Fibroblast of lung (primary cell): ENCODE measurements at regions not wholly inside any gene's neighbourhood (a gene's known extent, or its start where the extent isn't known, plus 50 kb on each side); places are given as distances from the start of the nearest gene placed in this dataset.

Source experiments
- DNase-seq, 2 donors: peaks; one replicate each; pipeline versions ENCODE4 v3.0.0 to v3.0.0-alpha.2; 2010; ENCODE audit warnings: low read depth in 2 of 2
- H2AFZ ChIP-seq: 2 replicates; pipeline ENCODE4 v1.5.1; 2012; ENCODE audit warnings: low read length, control low read depth, inconsistent platforms
- H3K27ac ChIP-seq: 2 replicates; pipeline ENCODE4 v1.5.1; 2011; ENCODE audit warnings: low read length, control low read depth; ENCODE audit not compliant: insufficient read depth
- H3K27me3 ChIP-seq: 2 replicates; pipeline ENCODE4 v1.5.1; 2011; ENCODE audit warnings: mild to moderate bottlenecking, low read length; ENCODE audit not compliant: control insufficient read depth, insufficient read depth
- H3K36me3 ChIP-seq: 2 replicates; pipeline ENCODE4 v1.5.1; 2011; ENCODE audit warnings: low read length; ENCODE audit not compliant: control insufficient read depth, insufficient read depth
- H3K4me1 ChIP-seq: 2 replicates; pipeline ENCODE4 v1.5.1; 2011; ENCODE audit warnings: low read length; ENCODE audit not compliant: control insufficient read depth, insufficient read depth; ENCODE audit errors: extremely low read depth
- H3K4me2 ChIP-seq: 2 replicates; pipeline ENCODE4 v1.5.1; 2011; ENCODE audit warnings: low read length, control low read depth; ENCODE audit not compliant: insufficient read depth; ENCODE audit errors: extremely low read depth
- H3K4me3 ChIP-seq, 4 experiments: fragments of 200-600 bp in 1 of 4; sonication (generic) in 1 of 4; replicated peaks in 1 of 4; 2 replicates each; pipeline ENCODE4 v1.5.1; 2011 to 2016; ENCODE audit warnings: low read length in 4 of 4, low read depth in 3 of 4, mild to moderate bottlenecking in 3 of 4, control low read depth in 2 of 4, inconsistent platforms in 1 of 4, mixed read lengths in 1 of 4; ENCODE audit not compliant: insufficient read depth in 1 of 4; ENCODE audit errors: control extremely low read depth in 1 of 4
- H3K79me2 ChIP-seq: 2 replicates; pipeline ENCODE4 v1.5.1; 2012; ENCODE audit warnings: mild to moderate bottlenecking, low read length, inconsistent platforms; ENCODE audit not compliant: control insufficient read depth, insufficient read depth
- H3K9ac ChIP-seq: 2 replicates; pipeline ENCODE4 v1.5.1; 2011; ENCODE audit warnings: mild to moderate bottlenecking, low read length, control low read depth; ENCODE audit not compliant: insufficient read depth
- H3K9me3 ChIP-seq: 2 replicates; pipeline ENCODE4 v1.5.1; 2012; ENCODE audit warnings: low read depth, low read length; ENCODE audit not compliant: control insufficient read depth, insufficient read depth
- H4K20me1 ChIP-seq: 2 replicates; pipeline ENCODE4 v1.5.1; 2011; ENCODE audit warnings: low read length; ENCODE audit not compliant: control insufficient read depth, insufficient read depth; ENCODE audit errors: extremely low read depth
- EZH2 ChIP-seq: IDR thresholded peaks from 2 replicates; pipeline ENCODE4 v1.5.1; 2012; ENCODE audit warnings: low read length, control low read depth, mild to moderate bottlenecking; ENCODE audit errors: missing control alignments
- TF ChIP-seq, protein P1 (sequence below), 2 donors: IDR thresholded peaks in 1 of 2; conservative IDR thresholded peaks in 1 of 2; 1 replicate in 1 of 2; 2 replicates in 1 of 2; pipeline ENCODE4 v1.5.1; 2011 to 2012; ENCODE audit warnings: low read length in 2 of 2, control low read depth in 1 of 2, inconsistent platforms in 1 of 2, low read depth in 1 of 2, mild to moderate bottlenecking in 1 of 2

DNA sequence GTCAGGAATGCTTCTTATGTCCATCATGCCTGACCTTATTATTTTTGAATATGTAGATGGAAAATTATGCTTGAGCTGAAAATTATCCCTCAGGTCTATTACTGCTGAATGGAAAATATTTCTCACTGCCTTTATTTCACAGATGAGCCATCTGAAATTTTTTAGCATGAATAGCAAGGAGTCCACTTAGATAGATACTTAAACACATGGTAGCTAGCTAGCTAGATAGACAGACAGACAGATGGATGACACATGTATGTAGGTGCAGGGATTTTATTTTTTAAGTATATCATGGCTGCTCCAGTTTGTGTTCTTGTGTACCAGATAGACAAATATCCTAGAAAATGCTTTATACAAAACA is 645.0 kb downstream of the MMUT start:
- Histone ChIP-seq H3K36me3 (no peaks in the 10 kb centered on the region), H3K27me3 (no peaks in the 10 kb centered on the region), H3K9me3 (no peaks in the 10 kb centered on the region), H3K4me2 (peak overlapping the region; percentile 13), H2AFZ (peak overlapping the region; percentile 43), H3K79me2 (no peaks in the 10 kb centered on the region), H3K9ac (no peak overlapping the region), H3K4me1 (no peaks in the 10 kb centered on the region), H4K20me1 (no peaks in the 10 kb centered on the region), H3K27ac (no peak overlapping the region), H3K4me3 (no peak overlapping the region)
- TF ChIP-seq, protein P1, sequence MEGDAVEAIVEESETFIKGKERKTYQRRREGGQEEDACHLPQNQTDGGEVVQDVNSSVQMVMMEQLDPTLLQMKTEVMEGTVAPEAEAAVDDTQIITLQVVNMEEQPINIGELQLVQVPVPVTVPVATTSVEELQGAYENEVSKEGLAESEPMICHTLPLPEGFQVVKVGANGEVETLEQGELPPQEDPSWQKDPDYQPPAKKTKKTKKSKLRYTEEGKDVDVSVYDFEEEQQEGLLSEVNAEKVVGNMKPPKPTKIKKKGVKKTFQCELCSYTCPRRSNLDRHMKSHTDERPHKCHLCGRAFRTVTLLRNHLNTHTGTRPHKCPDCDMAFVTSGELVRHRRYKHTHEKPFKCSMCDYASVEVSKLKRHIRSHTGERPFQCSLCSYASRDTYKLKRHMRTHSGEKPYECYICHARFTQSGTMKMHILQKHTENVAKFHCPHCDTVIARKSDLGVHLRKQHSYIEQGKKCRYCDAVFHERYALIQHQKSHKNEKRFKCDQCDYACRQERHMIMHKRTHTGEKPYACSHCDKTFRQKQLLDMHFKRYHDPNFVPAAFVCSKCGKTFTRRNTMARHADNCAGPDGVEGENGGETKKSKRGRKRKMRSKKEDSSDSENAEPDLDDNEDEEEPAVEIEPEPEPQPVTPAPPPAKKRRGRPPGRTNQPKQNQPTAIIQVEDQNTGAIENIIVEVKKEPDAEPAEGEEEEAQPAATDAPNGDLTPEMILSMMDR (conservative IDR thresholded peaks at IDR 0.05 in 1 of 2, IDR thresholded peaks at IDR 0.05 in 1 of 2; ENCODE audit: low read depth in 1 of 2, low read length in 2 of 2), result no peak
- TF ChIP-seq EZH2, result no peak
- DNase-seq, result no peak

DNA sequence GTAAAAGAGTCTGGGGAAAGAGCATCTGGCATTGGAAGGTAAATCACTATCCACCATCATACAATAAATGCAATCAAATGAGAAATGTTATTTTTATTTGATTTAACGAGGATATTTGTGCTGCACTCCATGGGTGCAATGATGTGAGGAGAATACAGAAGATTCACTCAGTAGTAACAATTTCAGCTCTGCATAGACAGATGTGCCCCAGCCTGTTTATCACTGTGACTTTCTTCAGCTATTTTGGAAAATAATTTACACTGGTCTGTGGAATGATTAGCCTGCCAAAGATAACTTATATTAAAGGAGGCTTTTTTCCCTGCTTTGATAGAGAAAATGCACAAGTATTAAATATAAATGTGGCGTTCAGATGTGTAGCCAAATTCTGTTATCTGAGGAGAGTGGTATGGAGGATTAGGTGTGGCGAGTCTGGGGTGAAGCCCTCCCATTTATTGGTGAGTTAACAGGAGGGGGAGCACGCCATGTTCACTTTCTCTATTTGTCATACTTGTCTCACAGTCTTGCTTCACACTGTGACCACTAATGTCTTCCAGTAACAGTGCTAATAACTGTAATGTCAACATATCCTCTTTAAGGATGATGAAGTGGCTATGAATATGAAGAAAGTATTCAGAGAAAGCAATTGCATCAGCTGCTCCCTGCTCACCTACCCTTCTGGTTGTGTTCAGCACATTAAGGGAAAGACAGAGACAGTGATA is 645.6 kb downstream of the MMUT start:
- peak; percentile 33 to 67 for DNase-seq
- Histone ChIP-seq H3K79me2 (no peaks in the 10 kb centered on the region), H3K9ac (no peak overlapping the region), H3K4me2 (peak overlapping the region; percentile 13), H3K27me3 (no peaks in the 10 kb centered on the region), H3K36me3 (no peaks in the 10 kb centered on the region), H3K4me3 (no peak overlapping the region), H3K9me3 (no peaks in the 10 kb centered on the region), H3K4me1 (no peaks in the 10 kb centered on the region), H2AFZ (peak overlapping the region; percentile 43), H4K20me1 (no peaks in the 10 kb centered on the region), H3K27ac (no peak overlapping the region)
- TF ChIP-seq, protein P1 (conservative IDR thresholded peaks at IDR 0.05 in 1 of 2, IDR thresholded peaks at IDR 0.05 in 1 of 2; ENCODE audit: low read depth in 1 of 2, low read length in 2 of 2), result no peak
- TF ChIP-seq EZH2, result no peak

DNA sequence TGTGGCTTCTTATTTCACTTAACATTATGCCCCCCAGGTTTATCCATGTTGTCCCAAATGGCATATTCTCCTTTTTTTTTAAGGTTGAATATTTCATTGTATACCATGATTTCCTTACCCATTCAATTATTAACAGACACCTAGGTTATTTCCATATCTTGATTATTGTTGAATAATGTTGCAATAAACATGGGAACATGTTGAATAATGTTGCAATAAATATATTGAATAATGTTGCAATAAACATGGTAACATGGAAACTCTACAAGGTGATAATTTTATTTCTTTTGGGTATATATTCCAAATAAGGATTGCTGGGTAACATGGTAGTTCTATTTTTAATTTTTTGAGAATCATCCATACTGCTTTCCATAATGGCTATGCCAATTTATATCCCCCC is 648.1 kb downstream of the MMUT start:
- no peak for DNase-seq
- no peaks in the 10 kb centered on the region for H4K20me1 ChIP-seq
- no peak overlapping the region for H2AFZ ChIP-seq
- no peaks in the 10 kb centered on the region for H3K79me2 ChIP-seq
- no peak overlapping the region for H3K27ac ChIP-seq
- H3K36me3 ChIP-seq, result no peaks in the 10 kb centered on the region
- no peak overlapping the region for H3K9ac ChIP-seq
- H3K9me3 ChIP-seq, result no peaks in the 10 kb centered on the region
- no peak overlapping the region for H3K4me3 ChIP-seq
- no peaks in the 10 kb centered on the region for H3K4me1 ChIP-seq
- no peaks in the 10 kb centered on the region for H3K27me3 ChIP-seq
- TF ChIP-seq, protein P1 (conservative IDR thresholded peaks at IDR 0.05 in 1 of 2, IDR thresholded peaks at IDR 0.05 in 1 of 2; ENCODE audit: low read depth in 1 of 2, low read length in 2 of 2), result no peak
- no peak for TF ChIP-seq EZH2
- H3K4me2 ChIP-seq, result no peak overlapping the region
